ENCODE measurements at regions not wholly inside any gene's neighbourhood (a gene's known extent, or its start where the extent isn't known, plus 50 kb on each side); places are given as distances from the start of the nearest gene placed in this dataset.

GRCh38 chr12:59084511-59085375 is 164.4 kb upstream of the LRIG3 start:
- TF ChIP-seq CTCF (IDR thresholded peaks at IDR 0.05) (no peak), EP300 (IDR thresholded peaks at IDR 0.05) (no peak), POLR2A (IDR thresholded peaks at IDR 0.05) (no peak)
